ENCODE measurements at regions not wholly inside any gene's neighbourhood (a gene's known extent, or its start where the extent isn't known, plus 50 kb on each side); places are given as distances from the start of the nearest gene placed in this dataset.
A peak's percentile ranks its signal among the peaks of the same experiment; 100 is the strongest.

- peak in 1 of 2 experiments; percentile 26 for DNase-seq
Observed at GRCh38 chr9:28779243-28779642, 1206.0 kb upstream of the C9orf72 start.

GRCh38 chr9:28781481-28781880, 1208.2 kb upstream of the C9orf72 start:
- peak; percentile 71 to 80 for DNase-seq

GRCh38 chr9:28782630-28783029, 1209.3 kb upstream of the C9orf72 start:
- DNase-seq = no peak

GRCh38 chr9:28792716-28793115, 1219.4 kb upstream of the C9orf72 start:
- DNase-seq = no peak

- no peak for DNase-seq
Observed at GRCh38 chr9:28799876-28800275, 1226.6 kb upstream of the C9orf72 start.

- DNase-seq = peak in 1 of 2 experiments; percentile 39
Observed at GRCh38 chr9:28801144-28801799, 1228.0 kb upstream of the C9orf72 start.

GRCh38 chr9:28805197-28805596, 1231.9 kb upstream of the C9orf72 start:
- DNase-seq = no peak

GRCh38 chr9:28808042-28808441, 1234.8 kb upstream of the C9orf72 start:
- peak; percentile 58 to 78 for DNase-seq

- no peak for DNase-seq
Observed at GRCh38 chr9:28810388-28811075, 1237.3 kb upstream of the C9orf72 start.

- no peak for DNase-seq
Observed at GRCh38 chr9:28820741-28821140, 1247.5 kb upstream of the C9orf72 start.

- DNase-seq = no peak
Observed at GRCh38 chr9:28821240-28821639, 1248.0 kb upstream of the C9orf72 start.

GRCh38 chr9:28824432-28824963, 1251.2 kb upstream of the C9orf72 start:
- no peak for DNase-seq

GRCh38 chr9:28832168-28832770, 1259.0 kb upstream of the C9orf72 start:
- no peak for DNase-seq

GRCh38 chr9:28834156-28834555, 1260.9 kb upstream of the C9orf72 start:
- DNase-seq = no peak

- no peak for DNase-seq
Observed at GRCh38 chr9:28839778-28840430, 1266.6 kb upstream of the C9orf72 start.

- no peak for DNase-seq
Observed at GRCh38 chr9:28841775-28842174, 1268.5 kb upstream of the C9orf72 start.

- DNase-seq = peak in 1 of 2 experiments; percentile 29
Observed at GRCh38 chr9:28847331-28847730, 1274.0 kb upstream of the C9orf72 start.

GRCh38 chr9:28848671-28849070, 1275.4 kb upstream of the C9orf72 start:
- no peak for DNase-seq

- no peak for DNase-seq
Observed at GRCh38 chr9:28853477-28853876, 1280.2 kb upstream of the C9orf72 start.

GRCh38 chr9:28866951-28867350, 1293.7 kb upstream of the C9orf72 start:
- no peak for DNase-seq

GRCh38 chr9:28868228-28868990, 1295.1 kb upstream of the C9orf72 start:
- DNase-seq = no peak

- DNase-seq = no peak
Observed at GRCh38 chr9:28882529-28882928, 1309.2 kb upstream of the C9orf72 start.

- DNase-seq = no peak
Observed at GRCh38 chr9:28883234-28883633, 1310.0 kb upstream of the C9orf72 start.
